KOPT-K1 (cell line): ENCODE measurements at regions not wholly inside any gene's neighbourhood (a gene's known extent, or its start where the extent isn't known, plus 50 kb on each side); places are given as distances from the start of the nearest gene placed in this dataset.
"Not testable (repeated sequence)": the region's sequence is repeated elsewhere in the genome, so short reads cannot be mapped to it uniquely, and the experiment has no call there.

ENCODE experiments used
- H3K27ac ChIP-seq: fragments of 200-600 bp; sonication (generic); 2 replicates; pipeline ENCODE4 v1.5.1; 2016; ENCODE audit warnings: antibody characterized with exemption, mild to moderate bottlenecking, low read depth, low read length; ENCODE audit not compliant: poor library complexity, severe bottlenecking
- H3K36me3 ChIP-seq: fragments of 200-600 bp; sonication (generic); 2 replicates; pipeline ENCODE4 v1.5.1; 2017; ENCODE audit warnings: antibody characterized with exemption, mild to moderate bottlenecking, low read length, moderate library complexity; ENCODE audit not compliant: insufficient read depth
- H3K9me3 ChIP-seq: fragments of 200-600 bp; sonication (generic); 2 replicates; pipeline ENCODE4 v1.5.1; 2017; ENCODE audit warnings: antibody characterized with exemption, low read length, mild to moderate bottlenecking; ENCODE audit not compliant: insufficient read depth, poor library complexity, severe bottlenecking

- H3K27ac ChIP-seq, H3K9me3 ChIP-seq: not testable (repeated sequence)
- peaks cover 43% of the 10 kb centered on the region; the same call in 1 of the 2 replicates for H3K36me3 ChIP-seq
These were observed 67.3 kb upstream of the ANTXRL start for GRCh38 chr10:46219431-46219990.

GRCh38 chr10:46220187-46220586 is 66.6 kb upstream of the ANTXRL start:
- Histone ChIP-seq H3K9me3 (no peaks in the 10 kb centered on the region), H3K27ac (no peak overlapping the region)

GRCh38 chr10:46220872-46221538 is 65.8 kb upstream of the ANTXRL start:
- H3K36me3 ChIP-seq = peaks cover 41% of the 10 kb centered on the region; the same call in 1 of the 2 replicates
- H3K9me3 ChIP-seq = no peaks in the 10 kb centered on the region
- no peak overlapping the region for H3K27ac ChIP-seq

More at GRCh38 chr10:46220187-46220586, 66.6 kb upstream of the ANTXRL start:
- peaks cover 43% of the 10 kb centered on the region; the same call in 1 of the 2 replicates for H3K36me3 ChIP-seq

- Histone ChIP-seq H3K9me3 (no peaks in the 10 kb centered on the region), H3K36me3 (peaks cover 28% of the 10 kb centered on the region; the same call in 1 of the 2 replicates), H3K27ac (no peak overlapping the region)
These were observed 64.3 kb upstream of the ANTXRL start for GRCh38 chr10:46222364-46222935.

- H3K27ac ChIP-seq = no peak overlapping the region
These were observed 63.7 kb upstream of the ANTXRL start for GRCh38 chr10:46223064-46223480.

GRCh38 chr10:46223626-46224413 is 63.0 kb upstream of the ANTXRL start:
- peaks cover 18% of the 10 kb centered on the region; the same call in 1 of the 2 replicates for H3K36me3 ChIP-seq

More at GRCh38 chr10:46223064-46223480, 63.7 kb upstream of the ANTXRL start:
- no peaks in the 10 kb centered on the region for H3K9me3 ChIP-seq
- peaks cover 22% of the 10 kb centered on the region; the same call in 1 of the 2 replicates for H3K36me3 ChIP-seq

GRCh38 chr10:46224414-46224682 is 62.4 kb upstream of the ANTXRL start:
- Histone ChIP-seq H3K36me3 (peaks cover 17% of the 10 kb centered on the region; the same call in 1 of the 2 replicates), H3K27ac (no peak overlapping the region), H3K9me3 (no peaks in the 10 kb centered on the region)

More at GRCh38 chr10:46223626-46224413, 63.0 kb upstream of the ANTXRL start:
- no peak overlapping the region for H3K27ac ChIP-seq
- H3K9me3 ChIP-seq = no peaks in the 10 kb centered on the region

- Histone ChIP-seq H3K27ac (no peak overlapping the region), H3K9me3 (no peaks in the 10 kb centered on the region), H3K36me3 (peaks cover 14% of the 10 kb centered on the region; the same call in 1 of the 2 replicates)
These were observed 61.2 kb upstream of the ANTXRL start for GRCh38 chr10:46225597-46225996.

GRCh38 chr10:46226232-46226631 is 60.6 kb upstream of the ANTXRL start:
- H3K27ac ChIP-seq = no peak overlapping the region
- H3K9me3 ChIP-seq = no peaks in the 10 kb centered on the region
- H3K36me3 ChIP-seq = peaks cover 14% of the 10 kb centered on the region; the same call in 1 of the 2 replicates

- Histone ChIP-seq H3K9me3 (no peaks in the 10 kb centered on the region), H3K36me3 (peaks cover 16% of the 10 kb centered on the region; the same call in 1 of the 2 replicates), H3K27ac (no peak overlapping the region)
These were observed 59.8 kb upstream of the ANTXRL start for GRCh38 chr10:46226900-46227558.

GRCh38 chr10:46227571-46227935 is 59.2 kb upstream of the ANTXRL start:
- peaks cover 18% of the 10 kb centered on the region; the same call in 1 of the 2 replicates for H3K36me3 ChIP-seq
- no peaks in the 10 kb centered on the region for H3K9me3 ChIP-seq
- H3K27ac ChIP-seq = no peak overlapping the region

GRCh38 chr10:46227936-46228562 is 58.7 kb upstream of the ANTXRL start:
- H3K9me3 ChIP-seq = no peaks in the 10 kb centered on the region
- peaks cover 18% of the 10 kb centered on the region; the same call in 1 of the 2 replicates for H3K36me3 ChIP-seq
- no peak overlapping the region for H3K27ac ChIP-seq

GRCh38 chr10:46228563-46229071 is 58.2 kb upstream of the ANTXRL start:
- H3K36me3 ChIP-seq = peaks cover 12% of the 10 kb centered on the region; the same call in 1 of the 2 replicates
- H3K27ac ChIP-seq = no peak overlapping the region

GRCh38 chr10:46229144-46229563 is 57.6 kb upstream of the ANTXRL start:
- H3K9me3 ChIP-seq = no peaks in the 10 kb centered on the region
- H3K36me3 ChIP-seq = peaks cover 8% of the 10 kb centered on the region; the same call in 1 of the 2 replicates
- no peak overlapping the region for H3K27ac ChIP-seq

More at GRCh38 chr10:46228563-46229071, 58.2 kb upstream of the ANTXRL start:
- no peaks in the 10 kb centered on the region for H3K9me3 ChIP-seq
